Tibial artery (tissue), 4 donors: ENCODE measurements at regions not wholly inside any gene's neighbourhood (a gene's known extent, or its start where the extent isn't known, plus 50 kb on each side); places are given as distances from the start of the nearest gene placed in this dataset.

Source experiments
- DNase-seq, 2 donors: peaks; one replicate each; pipeline ENCODE4 v3.0.0-alpha.2; 2019
- H3K27ac ChIP-seq, 2 donors: fragments of 200-600 bp; sonication (generic) in 1 of 2; 1 replicate in 1 of 2; 2 replicates in 1 of 2; pipeline ENCODE4 v1.5.1; 2018 to 2019; ENCODE audit warnings: mild to moderate bottlenecking in 1 of 2
- H3K27me3 ChIP-seq, 2 donors: fragments of 200-600 bp; sonication (generic) in 1 of 2; one replicate each; pipeline versions ENCODE4 v1.5.1 to v1.6.0; 2016 to 2019
- H3K36me3 ChIP-seq, 3 donors: fragments of 200-600 bp; sonication (generic) in 2 of 3; one replicate each; pipeline ENCODE4 v1.5.1; 2016 to 2019; ENCODE audit warnings: mild to moderate bottlenecking in 2 of 3
- H3K4me1 ChIP-seq, 4 donors: fragments of 200-600 bp; sonication (generic) in 2 of 4; 1 replicate in 3 of 4; 2 replicates in 1 of 4; pipeline ENCODE4 v1.5.1; 2016 to 2019
- H3K4me3 ChIP-seq, 2 donors: fragments of 200-600 bp; sonication (generic) in 1 of 2; 1 replicate in 1 of 2; 2 replicates in 1 of 2; pipeline ENCODE4 v1.5.1; 2018 to 2019; ENCODE audit warnings: mild to moderate bottlenecking in 2 of 2
- H3K9me3 ChIP-seq, 3 donors: fragments of 200-600 bp; sonication (generic) in 1 of 3; one replicate each; pipeline ENCODE4 v1.5.1; 2016 to 2019
- intact Hi-C: fragments of 100-400 bp; cut with DNase I; formaldehyde crosslinking; loops from one replicate; pipeline ENCODE4 v1.15.0; 2023; ENCODE audit warnings: low total_unique reads
- TF ChIP-seq, protein P1 (sequence below), 2 experiments: fragments of 200-600 bp in 1 of 2; fragments of 450-650 bp in 1 of 2; IDR thresholded peaks; one replicate each; pipeline ENCODE4 v1.5.1; 2017 to 2019; ENCODE audit warnings: antibody characterized with exemption in 2 of 2, mild to moderate bottlenecking in 1 of 2, moderate library complexity in 1 of 2

DNA sequence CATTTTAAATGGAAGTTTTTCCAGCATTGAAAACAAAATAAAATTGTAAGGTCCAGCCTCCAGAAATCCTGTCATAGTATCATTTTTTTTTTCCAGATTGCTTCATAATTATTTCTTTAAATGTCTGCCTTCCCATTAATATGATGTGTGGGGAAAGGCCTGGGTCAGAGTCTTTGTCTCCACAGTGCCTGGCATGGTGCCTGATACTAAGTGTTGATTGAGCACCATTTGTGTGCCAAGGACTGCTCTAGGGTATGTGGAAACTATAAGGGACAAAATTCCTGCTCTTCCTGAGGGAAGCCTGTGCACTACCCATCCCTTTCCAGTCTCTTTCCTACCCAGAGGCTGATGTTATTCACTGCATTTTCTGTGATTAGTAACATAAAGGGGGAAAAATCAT is 53.1 kb upstream of the BEND4 start:
- no peak for DNase-seq
- Histone ChIP-seq H3K4me3 (no peak overlapping the region), H3K36me3 (no peaks in the 10 kb centered on the region), H3K27ac (no peak overlapping the region), H3K9me3 (no peaks in the 10 kb centered on the region), H3K27me3 (no peaks in the 10 kb centered on the region), H3K4me1 (no peaks in the 10 kb centered on the region)
- intact Hi-C loops = no loop called here
- TF ChIP-seq, protein P1, sequence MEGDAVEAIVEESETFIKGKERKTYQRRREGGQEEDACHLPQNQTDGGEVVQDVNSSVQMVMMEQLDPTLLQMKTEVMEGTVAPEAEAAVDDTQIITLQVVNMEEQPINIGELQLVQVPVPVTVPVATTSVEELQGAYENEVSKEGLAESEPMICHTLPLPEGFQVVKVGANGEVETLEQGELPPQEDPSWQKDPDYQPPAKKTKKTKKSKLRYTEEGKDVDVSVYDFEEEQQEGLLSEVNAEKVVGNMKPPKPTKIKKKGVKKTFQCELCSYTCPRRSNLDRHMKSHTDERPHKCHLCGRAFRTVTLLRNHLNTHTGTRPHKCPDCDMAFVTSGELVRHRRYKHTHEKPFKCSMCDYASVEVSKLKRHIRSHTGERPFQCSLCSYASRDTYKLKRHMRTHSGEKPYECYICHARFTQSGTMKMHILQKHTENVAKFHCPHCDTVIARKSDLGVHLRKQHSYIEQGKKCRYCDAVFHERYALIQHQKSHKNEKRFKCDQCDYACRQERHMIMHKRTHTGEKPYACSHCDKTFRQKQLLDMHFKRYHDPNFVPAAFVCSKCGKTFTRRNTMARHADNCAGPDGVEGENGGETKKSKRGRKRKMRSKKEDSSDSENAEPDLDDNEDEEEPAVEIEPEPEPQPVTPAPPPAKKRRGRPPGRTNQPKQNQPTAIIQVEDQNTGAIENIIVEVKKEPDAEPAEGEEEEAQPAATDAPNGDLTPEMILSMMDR (IDR thresholded peaks at IDR 0.05) = no peak

DNA sequence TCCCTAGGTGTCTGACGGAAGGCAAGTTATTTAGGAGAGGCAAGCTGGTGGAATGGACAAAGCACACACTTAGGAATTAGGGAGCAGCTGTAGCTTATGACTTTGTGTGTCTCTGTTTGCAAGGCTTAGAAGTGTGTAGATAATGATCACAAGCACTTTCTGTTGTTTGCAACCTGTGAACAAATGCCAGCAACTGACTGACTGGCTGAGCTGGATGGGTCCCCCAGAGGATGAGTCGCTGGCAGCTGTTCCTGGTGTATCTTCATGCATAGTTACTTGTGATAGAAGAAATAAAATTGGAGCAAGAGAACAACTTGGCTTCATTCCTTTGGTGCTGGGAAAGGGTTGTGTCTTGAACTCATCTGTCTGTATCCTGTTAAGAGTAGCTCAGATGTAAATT is 64.2 kb upstream of the BEND4 start:
- intact Hi-C loops = no loop called here
- H3K4me3 ChIP-seq = no peak overlapping the region
- no peak overlapping the region for H3K27ac ChIP-seq
- H3K27me3 ChIP-seq = no peaks in the 10 kb centered on the region
- H3K36me3 ChIP-seq = no peaks in the 10 kb centered on the region
- H3K9me3 ChIP-seq = no peaks in the 10 kb centered on the region
- H3K4me1 ChIP-seq = no peaks in the 10 kb centered on the region
- TF ChIP-seq, protein P1 (IDR thresholded peaks at IDR 0.05) = no peak
- no peak for DNase-seq

DNA sequence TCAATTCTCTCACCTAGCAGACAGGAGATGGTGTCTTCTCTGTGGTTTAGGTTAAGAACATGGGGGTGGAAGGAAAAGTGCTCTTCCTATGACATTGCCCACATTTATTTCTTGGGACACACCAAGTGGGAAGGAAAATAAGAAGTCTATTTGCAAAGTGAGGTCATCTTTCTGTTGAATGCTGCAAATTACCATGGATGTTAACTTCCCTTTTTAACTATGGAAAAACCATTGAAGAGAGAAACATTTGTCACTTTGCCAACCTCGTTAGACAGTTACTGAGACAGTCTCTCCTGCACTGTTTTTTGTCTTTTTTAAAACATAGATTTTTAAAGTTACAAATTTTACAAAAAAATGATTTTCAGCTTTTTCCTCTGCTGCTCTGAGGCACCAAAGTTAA is 72.8 kb upstream of the BEND4 start:
- Histone ChIP-seq H3K4me3 (no peak overlapping the region), H3K27ac (no peak overlapping the region), H3K4me1 (no peaks in the 10 kb centered on the region), H3K27me3 (no peaks in the 10 kb centered on the region), H3K36me3 (no peaks in the 10 kb centered on the region), H3K9me3 (no peaks in the 10 kb centered on the region)
- intact Hi-C loops = no loop called here
- TF ChIP-seq, protein P1 (IDR thresholded peaks at IDR 0.05) = no peak
- DNase-seq = no peak

DNA sequence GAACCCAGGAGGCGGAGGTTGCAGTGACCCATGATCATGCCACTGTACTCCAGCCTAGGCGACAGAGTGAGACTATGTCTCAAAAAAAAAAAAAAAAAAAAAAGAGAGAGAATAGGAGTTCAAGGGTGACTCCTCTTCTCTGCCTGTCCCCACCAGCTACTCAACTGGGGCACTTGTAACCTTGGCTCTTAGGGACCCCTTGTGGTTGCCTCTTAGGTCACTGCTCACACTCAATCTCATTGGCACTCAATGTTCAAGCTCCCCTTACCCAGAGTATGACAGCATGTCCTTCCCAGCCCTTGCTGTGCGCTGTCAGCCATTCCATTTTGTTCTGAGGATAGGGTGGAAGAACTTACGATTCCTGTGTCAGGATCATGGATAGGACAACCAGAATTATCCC is 82.4 kb upstream of the BEND4 start:
- no peak for DNase-seq
- H3K36me3 ChIP-seq = no peaks in the 10 kb centered on the region
- H3K4me3 ChIP-seq = no peak overlapping the region
- no peaks in the 10 kb centered on the region for H3K4me1 ChIP-seq
- no peak overlapping the region for H3K27ac ChIP-seq
- H3K9me3 ChIP-seq = no peaks in the 10 kb centered on the region
- intact Hi-C loops = no loop called here
- H3K27me3 ChIP-seq = no peaks in the 10 kb centered on the region
- TF ChIP-seq, protein P1 (IDR thresholded peaks at IDR 0.05) = no peak

DNA sequence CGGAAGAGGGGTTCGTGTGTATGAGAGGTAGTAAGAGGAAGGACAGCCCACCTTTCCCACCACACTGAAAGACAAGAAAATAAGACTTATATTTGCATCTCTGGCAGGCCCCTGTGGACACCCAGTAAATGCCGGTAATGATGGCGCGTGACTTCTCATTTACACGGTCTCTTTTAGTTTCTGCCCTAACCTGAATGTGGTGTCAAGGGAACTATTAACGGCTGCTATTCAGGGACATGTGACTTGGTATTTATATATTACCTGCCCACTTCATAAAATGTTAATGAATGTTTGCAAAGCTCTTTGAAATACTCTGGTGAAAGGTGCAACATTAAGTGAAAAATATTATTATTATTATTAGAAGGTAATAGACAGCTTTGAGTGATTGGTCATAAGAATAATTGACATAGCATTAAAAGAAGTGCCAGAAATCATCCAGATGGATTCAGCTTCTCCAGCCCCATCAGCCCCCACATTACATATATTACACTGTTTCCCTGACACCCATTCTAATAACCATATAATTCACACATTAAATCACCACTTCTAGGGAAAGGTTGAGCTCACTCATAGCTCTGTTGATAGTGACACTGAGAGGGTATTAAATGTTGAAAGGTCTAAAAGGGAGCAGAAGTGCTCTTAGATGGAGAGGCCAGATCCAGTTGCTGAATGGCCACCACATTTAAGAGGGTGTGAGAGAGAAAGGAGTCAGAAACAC is 83.0 kb upstream of the BEND4 start:
- H3K27ac ChIP-seq = no peak overlapping the region
- no peaks in the 10 kb centered on the region for H3K4me1 ChIP-seq
- no peaks in the 10 kb centered on the region for H3K27me3 ChIP-seq
- H3K36me3 ChIP-seq = no peaks in the 10 kb centered on the region
- intact Hi-C loops = no loop called here
- no peaks in the 10 kb centered on the region for H3K9me3 ChIP-seq
- TF ChIP-seq, protein P1 (IDR thresholded peaks at IDR 0.05) = no peak
- DNase-seq = no peak
- no peak overlapping the region for H3K4me3 ChIP-seq

DNA sequence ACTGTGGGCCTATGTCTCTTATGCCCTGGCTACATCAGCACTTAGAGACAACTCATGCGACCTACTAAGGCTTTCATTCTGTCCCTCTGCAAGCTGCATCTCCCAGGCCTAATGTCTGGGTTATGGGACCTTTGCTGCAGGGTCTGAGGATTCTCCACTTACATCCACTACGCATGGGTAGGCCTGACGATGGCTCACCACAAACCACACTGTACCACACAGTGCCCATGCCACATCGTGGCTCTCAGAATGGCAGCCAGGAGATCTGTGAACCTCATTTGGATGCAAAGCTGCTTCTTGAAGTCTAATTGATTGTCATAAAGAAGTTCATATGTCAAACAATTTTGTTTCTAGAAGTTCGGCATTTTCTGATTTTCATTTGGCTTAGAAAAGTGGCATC is 84.6 kb upstream of the BEND4 start:
- TF ChIP-seq, protein P1 (IDR thresholded peaks at IDR 0.05) = no peak
- Histone ChIP-seq H3K9me3 (no peaks in the 10 kb centered on the region), H3K4me3 (no peak overlapping the region), H3K4me1 (no peaks in the 10 kb centered on the region), H3K27me3 (no peaks in the 10 kb centered on the region), H3K36me3 (no peaks in the 10 kb centered on the region), H3K27ac (no peak overlapping the region)
- intact Hi-C loops = no loop called here
- DNase-seq = no peak
